Endothelial cell (in vitro differentiated cells): ENCODE measurements at regions not wholly inside any gene's neighbourhood (a gene's known extent, or its start where the extent isn't known, plus 50 kb on each side); places are given as distances from the start of the nearest gene placed in this dataset.

Experiments used
- DNase-seq: peaks from one replicate; pipeline ENCODE4 v3.0.0; 2021; ENCODE audit warnings: low spot score
- H3K27ac Mint-ChIP-seq: one replicate; pipeline ENCODE4 v1.8.0; 2021; ENCODE audit warnings: mixed read lengths, inconsistent platforms; ENCODE audit not compliant: unreplicated experiment
- H3K27me3 Mint-ChIP-seq: one replicate; pipeline ENCODE4 v1.8.0; 2021; ENCODE audit warnings: mild to moderate bottlenecking, moderate library complexity, mixed read lengths, inconsistent platforms; ENCODE audit not compliant: unreplicated experiment
- H3K36me3 Mint-ChIP-seq: one replicate; pipeline ENCODE4 v1.8.0; 2021; ENCODE audit warnings: mild to moderate bottlenecking, low read depth, mixed read lengths, inconsistent platforms; ENCODE audit not compliant: unreplicated experiment
- H3K4me1 Mint-ChIP-seq: one replicate; pipeline ENCODE4 v1.8.0; 2021; ENCODE audit warnings: mild to moderate bottlenecking, mixed read lengths, inconsistent platforms; ENCODE audit not compliant: unreplicated experiment
- H3K4me3 Mint-ChIP-seq: one replicate; pipeline ENCODE4 v1.8.0; 2021; ENCODE audit warnings: mild to moderate bottlenecking, mixed read lengths, inconsistent platforms; ENCODE audit not compliant: unreplicated experiment
- H3K9me3 Mint-ChIP-seq: one replicate; pipeline ENCODE4 v1.8.0; 2021; ENCODE audit warnings: mixed read lengths, inconsistent platforms; ENCODE audit not compliant: unreplicated experiment
- TF ChIP-seq, protein P1 (sequence below): fragments of 200-600 bp; sonication (generic); IDR thresholded peaks from one replicate; pipeline ENCODE4 v1.5.0; 2021; ENCODE audit warnings: antibody characterized with exemption; ENCODE audit not compliant: unreplicated experiment

DNA sequence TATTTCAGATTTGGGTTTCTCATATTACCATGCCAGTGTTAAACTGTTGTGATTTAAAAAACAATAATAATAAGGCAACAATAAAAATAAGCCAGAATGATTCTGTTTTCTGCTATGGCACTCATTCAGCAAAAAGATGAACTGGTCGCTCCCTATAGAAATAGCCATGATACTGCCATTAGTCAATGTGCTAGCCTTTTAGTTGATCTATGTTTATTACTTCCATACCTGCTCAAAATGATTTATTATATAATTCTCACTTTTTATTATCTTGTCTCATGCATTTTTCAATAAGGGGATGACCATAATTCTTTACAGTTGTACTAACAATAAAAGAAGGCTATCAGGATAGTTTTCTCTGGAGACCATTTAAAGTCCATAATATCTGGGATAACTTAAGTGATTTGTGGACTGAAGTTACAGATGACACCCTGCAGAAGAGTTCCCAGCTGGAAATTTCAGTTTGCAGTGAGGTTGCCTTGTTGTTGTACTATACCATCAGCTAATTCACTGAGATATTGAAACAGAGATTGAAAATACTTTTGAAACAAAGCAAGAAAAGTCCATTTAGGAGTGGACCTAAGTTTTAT is 334.3 kb downstream of the GABRB2 start:
- H3K9me3 Mint-ChIP-seq, result no peaks in the 10 kb centered on the region
- no peaks in the 10 kb centered on the region for H3K36me3 Mint-ChIP-seq
- no peak overlapping the region for H3K4me3 Mint-ChIP-seq
- DNase-seq, result no peak
- no peaks in the 10 kb centered on the region for H3K27me3 Mint-ChIP-seq
- no peaks in the 10 kb centered on the region for H3K4me1 Mint-ChIP-seq
- TF ChIP-seq, protein P1, sequence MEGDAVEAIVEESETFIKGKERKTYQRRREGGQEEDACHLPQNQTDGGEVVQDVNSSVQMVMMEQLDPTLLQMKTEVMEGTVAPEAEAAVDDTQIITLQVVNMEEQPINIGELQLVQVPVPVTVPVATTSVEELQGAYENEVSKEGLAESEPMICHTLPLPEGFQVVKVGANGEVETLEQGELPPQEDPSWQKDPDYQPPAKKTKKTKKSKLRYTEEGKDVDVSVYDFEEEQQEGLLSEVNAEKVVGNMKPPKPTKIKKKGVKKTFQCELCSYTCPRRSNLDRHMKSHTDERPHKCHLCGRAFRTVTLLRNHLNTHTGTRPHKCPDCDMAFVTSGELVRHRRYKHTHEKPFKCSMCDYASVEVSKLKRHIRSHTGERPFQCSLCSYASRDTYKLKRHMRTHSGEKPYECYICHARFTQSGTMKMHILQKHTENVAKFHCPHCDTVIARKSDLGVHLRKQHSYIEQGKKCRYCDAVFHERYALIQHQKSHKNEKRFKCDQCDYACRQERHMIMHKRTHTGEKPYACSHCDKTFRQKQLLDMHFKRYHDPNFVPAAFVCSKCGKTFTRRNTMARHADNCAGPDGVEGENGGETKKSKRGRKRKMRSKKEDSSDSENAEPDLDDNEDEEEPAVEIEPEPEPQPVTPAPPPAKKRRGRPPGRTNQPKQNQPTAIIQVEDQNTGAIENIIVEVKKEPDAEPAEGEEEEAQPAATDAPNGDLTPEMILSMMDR, result no peak
- no peak overlapping the region for H3K27ac Mint-ChIP-seq

DNA sequence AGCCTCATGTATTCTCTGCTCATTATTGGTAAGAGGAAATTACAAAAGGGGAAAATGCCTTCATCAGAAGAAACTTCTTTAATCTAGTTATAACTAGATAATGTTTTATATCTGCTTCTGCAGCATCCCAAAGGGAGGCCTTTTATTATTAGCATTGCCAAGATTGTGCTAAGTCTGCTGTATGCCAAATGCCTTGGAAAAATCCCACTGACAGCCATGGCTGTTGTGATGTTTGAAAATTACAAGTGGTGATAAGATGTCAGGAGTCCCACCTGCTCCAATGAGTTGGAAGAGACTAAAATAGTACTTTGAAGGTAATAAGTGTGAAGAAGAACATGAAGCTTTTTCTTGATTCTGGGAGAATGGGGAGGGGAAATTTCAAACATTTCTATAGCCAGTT is 345.0 kb downstream of the GABRB2 start:
- TF ChIP-seq, protein P1, result no peak
- Mint-ChIP-seq H3K4me3 (no peak overlapping the region), H3K27me3 (peaks cover 1% of the 10 kb centered on the region), H3K27ac (no peak overlapping the region), H3K4me1 (peaks cover 4% of the 10 kb centered on the region), H3K9me3 (no peaks in the 10 kb centered on the region), H3K36me3 (no peaks in the 10 kb centered on the region)
- no peak for DNase-seq

DNA sequence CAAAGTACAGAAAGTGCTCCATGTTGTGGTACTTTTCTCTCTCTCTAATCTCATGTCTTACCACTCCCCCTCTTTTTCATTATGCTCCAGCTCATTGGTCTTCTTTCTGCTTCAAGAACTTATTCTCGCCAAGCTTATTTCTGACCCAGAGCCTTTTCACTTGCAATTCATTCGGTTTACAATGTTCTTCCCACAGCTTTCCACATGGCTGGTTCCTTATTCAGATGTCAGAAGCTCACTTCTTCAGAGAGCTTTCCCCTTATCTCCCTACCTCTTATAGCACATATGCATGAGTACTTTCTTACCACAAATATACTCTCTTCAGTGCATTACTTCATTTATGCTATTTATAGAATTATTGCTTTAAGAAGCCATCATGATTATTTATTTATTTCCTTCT is 338.8 kb upstream of the ATP10B start:
- H3K9me3 Mint-ChIP-seq, result no peaks in the 10 kb centered on the region
- TF ChIP-seq, protein P1, result no peak
- no peak overlapping the region for H3K27ac Mint-ChIP-seq
- no peaks in the 10 kb centered on the region for H3K27me3 Mint-ChIP-seq
- H3K4me1 Mint-ChIP-seq, result no peaks in the 10 kb centered on the region
- no peak for DNase-seq
- H3K4me3 Mint-ChIP-seq, result no peak overlapping the region
- H3K36me3 Mint-ChIP-seq, result no peaks in the 10 kb centered on the region

DNA sequence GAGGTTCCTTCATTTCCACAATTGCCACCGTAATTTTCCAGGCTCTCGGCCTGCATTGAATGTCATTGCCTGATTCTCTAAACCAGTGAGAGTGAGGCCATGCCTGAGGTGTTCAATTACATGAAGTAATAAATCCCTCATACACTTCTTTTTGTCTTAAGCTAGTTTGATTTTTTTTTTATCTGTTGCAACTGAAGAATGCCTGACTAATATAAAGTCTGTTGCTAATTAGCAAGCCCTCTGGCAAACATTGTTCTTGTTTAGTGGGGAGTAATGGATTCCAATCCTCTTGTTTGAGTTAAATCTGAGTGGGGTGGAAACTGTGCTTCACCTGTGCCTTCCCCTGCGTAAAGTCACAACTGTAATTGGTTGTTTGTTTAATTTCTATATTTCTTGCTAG is 338.1 kb upstream of the ATP10B start:
- Mint-ChIP-seq H3K4me3 (no peak overlapping the region), H3K4me1 (no peaks in the 10 kb centered on the region), H3K9me3 (no peaks in the 10 kb centered on the region), H3K36me3 (no peaks in the 10 kb centered on the region), H3K27me3 (no peaks in the 10 kb centered on the region), H3K27ac (no peak overlapping the region)
- no peak for DNase-seq
- TF ChIP-seq, protein P1, result no peak

DNA sequence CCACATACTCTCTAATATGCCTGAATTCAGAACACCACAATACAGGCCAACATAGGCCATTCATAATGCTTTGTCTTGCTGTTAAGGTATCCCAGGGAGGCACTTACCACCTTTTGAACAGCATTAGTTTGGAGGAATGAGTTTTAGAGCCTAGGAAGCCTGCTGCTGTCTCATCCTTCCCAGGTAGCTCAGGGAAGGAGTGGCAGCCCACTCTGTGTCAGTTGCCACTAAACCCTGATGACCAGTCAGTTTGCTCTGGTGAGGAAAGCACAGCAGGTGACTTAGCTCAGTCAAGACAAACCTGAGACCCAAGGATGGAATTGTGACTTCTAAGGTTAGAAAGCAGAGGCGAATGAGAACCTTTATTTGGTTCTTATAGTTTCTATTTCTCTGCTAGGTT is 337.4 kb upstream of the ATP10B start:
- Mint-ChIP-seq H3K27ac (no peak overlapping the region), H3K9me3 (no peaks in the 10 kb centered on the region), H3K27me3 (no peaks in the 10 kb centered on the region), H3K36me3 (no peaks in the 10 kb centered on the region), H3K4me1 (no peaks in the 10 kb centered on the region), H3K4me3 (no peak overlapping the region)
- TF ChIP-seq, protein P1, result no peak
- DNase-seq, result no peak
